HG03575 (cell line): ENCODE measurements at regions not wholly inside any gene's neighbourhood (a gene's known extent, or its start where the extent isn't known, plus 50 kb on each side); places are given as distances from the start of the nearest gene placed in this dataset.
"Not testable (repeated sequence)": the region's sequence is repeated elsewhere in the genome, so short reads cannot be mapped to it uniquely, and the experiment has no call there.

Source experiments
- ATAC-seq: cut with Tn5 transposase; IDR thresholded peaks from one replicate; pipeline ENCODE4 v1.9.1; 2021; ENCODE audit not compliant: unreplicated experiment, insufficient number of reproducible peaks, low FRiP score; ENCODE audit errors: extremely low read depth

DNA sequence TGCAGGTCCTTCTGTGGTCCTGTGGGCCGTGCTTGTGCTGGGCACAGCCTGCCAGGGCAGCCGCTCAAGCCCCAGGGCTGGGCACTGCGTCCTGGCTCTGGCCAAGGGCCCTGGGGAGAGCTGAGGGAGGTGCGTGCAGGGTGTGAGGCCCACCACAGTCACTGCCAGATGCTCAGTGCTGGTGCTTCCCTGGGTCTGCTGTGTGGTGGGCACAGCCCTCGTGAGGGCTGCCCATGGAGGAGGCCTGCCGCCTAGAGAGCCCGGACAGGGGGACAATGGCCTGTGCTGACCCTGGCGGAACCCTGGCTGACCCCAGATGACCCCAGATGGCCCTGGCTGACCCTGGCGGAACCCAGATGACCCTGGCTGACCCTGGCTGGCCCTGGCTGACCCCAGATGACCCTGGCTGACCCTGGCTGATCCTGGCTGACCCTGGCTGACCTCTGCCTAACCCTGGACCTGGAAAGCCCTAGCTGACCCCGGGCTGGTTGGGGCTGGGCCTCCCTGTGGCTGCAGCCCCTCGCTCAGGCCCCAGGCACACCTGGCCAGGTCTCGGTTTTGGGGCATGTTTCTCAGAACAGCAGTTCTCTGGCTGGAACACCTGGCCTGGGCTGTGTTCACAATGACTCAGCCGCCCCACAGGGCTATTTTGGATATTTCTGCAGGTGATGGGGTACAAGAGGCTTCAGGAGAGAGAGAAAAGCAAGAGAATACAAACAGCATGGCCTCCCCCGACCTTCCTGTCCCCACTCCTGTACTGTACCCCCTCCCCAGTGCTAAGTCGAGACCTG, 55.4 kb downstream of the TMEM121 start:
- no peak for ATAC-seq

GRCh38 chr14:105582639-105583038, 56.3 kb downstream of the TMEM121 start:
- ATAC-seq: no peak

GRCh38 chr14:105583914-105584313, 57.5 kb downstream of the TMEM121 start:
- not testable (repeated sequence) for ATAC-seq

DNA sequence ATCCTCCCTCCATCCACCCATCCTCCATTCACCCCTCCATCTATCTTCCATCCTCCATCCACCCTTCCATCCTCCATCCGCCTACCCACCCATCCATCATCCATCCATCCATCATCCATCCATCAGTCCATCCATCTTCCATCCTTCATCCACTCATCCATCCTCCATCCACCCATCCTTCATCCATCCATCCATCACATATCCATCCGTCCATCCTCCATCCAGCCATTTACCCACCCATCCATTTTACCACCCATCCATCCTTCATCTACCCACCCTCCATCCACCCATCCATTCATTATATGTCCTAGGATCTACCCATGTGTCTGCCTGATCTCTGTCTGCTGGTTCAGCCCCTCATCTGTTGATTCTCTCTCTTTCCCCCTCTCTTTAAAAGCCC, 58.9 kb downstream of the TMEM121 start:
- ATAC-seq: not testable (repeated sequence)

- not testable (repeated sequence) for ATAC-seq
These were observed 59.3 kb downstream of the TMEM121 start for GRCh38 chr14:105585722-105586121.

DNA sequence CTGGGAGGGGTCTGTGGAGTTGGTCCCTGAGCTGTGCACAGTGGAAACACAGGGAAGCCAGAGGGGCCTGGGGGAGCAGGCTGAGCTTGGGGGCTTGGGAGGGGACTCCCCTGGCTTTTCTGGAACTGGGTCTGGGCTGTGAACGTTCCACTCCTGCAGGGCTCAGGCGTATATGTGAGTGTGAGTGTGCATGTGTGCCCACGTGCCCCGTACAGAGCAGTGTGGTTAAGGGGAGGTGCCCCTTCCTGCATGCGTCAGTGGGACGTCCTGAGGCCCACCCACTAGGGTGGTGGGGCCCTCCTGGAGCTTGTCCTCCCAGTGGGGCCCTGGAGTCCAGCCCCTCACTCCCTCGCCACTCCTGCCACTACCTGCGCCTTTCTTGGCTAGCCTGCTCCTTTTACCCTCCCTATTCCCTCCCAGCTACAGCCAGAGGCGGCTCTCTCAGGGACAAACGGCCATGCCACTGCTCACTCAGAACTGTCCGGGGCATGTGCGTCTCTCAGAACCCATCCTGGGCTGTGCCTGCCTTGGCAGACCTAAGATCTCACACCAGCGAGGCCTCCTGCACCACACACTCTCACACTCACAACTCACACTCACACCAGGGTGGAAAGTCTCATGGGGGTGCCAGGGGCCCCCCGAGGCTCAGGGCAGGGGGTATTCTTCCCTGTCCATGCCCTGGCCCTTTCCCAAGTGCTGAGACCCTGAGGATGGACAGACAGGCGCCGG, 59.9 kb downstream of the TMEM121 start:
- ATAC-seq: not testable (repeated sequence)

GRCh38 chr14:105587034-105587433, 60.7 kb downstream of the TMEM121 start:
- not testable (repeated sequence) for ATAC-seq

DNA sequence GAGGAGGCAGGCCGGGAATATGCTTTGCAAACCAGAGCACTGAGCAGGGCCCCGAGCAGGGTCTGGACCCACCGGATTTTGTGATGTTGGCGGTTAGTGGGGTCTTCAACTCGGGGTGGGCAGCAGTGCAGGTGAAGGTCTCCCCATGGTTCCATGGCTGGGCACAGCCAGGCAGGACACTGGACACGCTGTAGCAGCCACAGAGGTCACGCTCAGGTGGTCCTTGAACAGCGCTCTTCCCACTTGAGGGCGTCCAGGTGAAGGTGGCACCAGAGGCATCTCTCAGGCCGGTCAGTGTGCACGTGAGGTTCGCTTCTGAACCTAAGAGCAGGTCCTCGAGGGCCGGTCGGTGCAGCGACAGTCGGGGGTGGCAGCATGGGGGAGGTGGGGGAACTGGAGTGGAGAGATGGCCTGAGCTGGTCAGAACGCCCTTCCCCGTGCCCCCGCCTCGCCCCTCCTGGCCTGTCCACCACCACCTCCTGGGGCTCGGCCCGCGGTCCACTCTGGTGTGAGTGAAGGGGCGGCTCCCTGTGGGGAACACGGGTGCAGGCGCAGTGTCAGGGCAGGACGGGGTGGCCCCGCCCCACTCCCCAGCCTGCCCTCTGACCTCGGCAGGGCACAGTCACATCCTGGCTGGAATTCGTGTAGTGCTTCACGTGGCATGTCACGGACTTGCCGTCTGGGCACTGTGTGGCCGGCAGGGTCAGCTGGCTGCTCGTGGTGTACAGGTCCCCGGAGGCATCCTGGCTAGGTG, 61.3 kb downstream of the TMEM121 start:
- not testable (repeated sequence) for ATAC-seq

DNA sequence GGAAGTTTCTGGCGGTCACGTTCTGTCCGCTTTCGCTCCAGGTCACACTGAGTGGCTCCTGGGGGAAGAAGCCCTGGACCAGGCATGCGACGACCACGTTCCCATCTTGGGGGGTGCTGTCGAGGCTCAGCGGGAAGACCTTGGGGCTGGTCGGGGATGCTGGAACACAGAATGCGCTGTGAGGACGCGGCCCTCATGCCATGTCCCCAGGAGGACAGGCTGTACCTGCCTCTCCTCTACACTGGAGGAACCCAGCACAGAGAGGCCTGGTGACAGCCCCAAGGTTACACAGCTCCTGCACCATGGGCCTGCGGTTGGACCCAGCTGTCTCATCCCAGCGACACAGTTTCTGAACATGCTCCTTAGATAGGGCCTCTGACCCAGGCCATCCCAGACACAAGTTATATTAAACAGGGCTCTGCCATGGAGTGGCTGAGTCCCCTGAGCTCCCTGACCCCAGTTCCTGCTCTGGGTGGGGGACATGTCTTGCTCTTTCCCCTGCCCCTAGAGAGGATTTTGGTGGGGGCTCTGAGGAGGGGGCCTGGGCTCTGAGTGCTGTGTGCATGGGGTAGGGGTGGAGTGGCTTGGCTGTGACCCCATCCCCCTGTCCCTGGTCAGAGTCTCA, 62.0 kb downstream of the TMEM121 start:
- no peak for ATAC-seq

DNA sequence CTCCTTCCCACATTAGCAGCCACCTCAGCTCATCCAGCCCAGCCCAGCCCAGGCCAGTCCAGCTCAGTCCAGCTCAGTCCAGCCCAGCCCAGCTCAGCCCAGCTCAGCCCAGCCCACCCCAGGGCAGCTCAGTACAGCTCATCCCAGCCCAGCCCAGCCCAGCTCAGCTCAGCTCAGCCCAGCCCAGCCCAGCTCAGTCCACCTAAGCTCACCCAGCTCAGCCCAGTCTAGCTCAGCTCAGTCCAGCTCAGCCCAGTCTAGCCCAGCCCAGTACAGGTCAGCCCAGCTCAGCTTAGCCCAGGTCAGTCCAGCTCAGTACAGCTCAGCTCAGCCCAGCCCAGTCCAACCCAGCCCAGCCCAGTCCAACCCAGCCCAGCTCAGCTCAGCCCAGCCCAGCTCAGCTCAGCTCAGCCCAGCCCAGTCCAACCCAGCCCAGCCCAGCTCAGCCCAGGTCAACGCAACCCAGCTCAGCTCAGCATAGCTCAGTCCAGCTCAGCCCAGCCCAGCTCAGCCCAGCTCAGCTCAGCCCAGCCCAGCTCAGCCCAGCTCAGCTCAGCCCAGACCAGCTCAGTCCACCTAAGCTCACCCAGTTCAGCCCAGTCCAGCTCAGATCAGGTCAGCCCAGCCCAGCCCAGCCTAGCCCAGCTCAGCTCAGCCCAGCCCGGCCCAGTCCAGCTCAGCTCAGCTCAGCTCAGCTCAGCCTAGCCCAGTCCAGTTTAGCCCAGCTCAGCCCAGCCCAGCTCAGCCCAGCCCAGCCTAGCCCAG, 63.0 kb downstream of the TMEM121 start:
- no peak for ATAC-seq

DNA sequence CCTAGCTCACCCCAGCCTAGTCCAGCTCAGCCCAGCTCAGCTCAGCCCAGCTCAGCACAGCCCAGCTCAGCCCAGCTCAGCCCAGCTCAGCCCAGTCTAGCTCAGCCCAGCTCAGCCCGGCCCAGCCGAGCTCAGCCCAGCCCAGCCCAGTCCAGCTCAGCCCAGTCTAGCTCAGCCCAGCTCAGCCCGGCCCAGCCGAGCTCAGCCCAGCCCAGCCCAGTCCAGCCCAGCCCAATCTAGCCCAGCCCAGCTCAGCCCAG, 63.5 kb downstream of the TMEM121 start:
- ATAC-seq: not testable (repeated sequence)

DNA sequence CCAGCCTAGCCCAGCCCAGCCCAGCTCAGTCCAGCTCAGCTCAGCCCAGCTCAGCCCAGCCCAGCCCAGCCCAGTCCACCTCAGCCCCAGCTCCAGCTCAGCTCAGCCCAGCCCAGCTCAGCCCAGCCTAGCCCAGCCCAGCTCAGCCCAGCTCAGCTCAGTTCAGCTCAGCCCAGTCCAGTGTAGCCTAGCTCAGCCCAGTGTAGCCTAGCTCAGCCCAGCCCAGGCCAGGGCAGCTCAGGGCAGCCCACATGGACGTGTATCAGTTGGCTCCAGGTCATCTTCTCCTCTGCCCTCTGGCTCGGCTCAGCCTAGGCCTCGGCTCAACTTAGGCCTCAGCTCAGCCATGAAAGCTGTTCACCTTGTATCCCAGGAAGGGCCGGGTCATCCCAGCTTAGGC, 64.7 kb downstream of the TMEM121 start:
- no peak for ATAC-seq

DNA sequence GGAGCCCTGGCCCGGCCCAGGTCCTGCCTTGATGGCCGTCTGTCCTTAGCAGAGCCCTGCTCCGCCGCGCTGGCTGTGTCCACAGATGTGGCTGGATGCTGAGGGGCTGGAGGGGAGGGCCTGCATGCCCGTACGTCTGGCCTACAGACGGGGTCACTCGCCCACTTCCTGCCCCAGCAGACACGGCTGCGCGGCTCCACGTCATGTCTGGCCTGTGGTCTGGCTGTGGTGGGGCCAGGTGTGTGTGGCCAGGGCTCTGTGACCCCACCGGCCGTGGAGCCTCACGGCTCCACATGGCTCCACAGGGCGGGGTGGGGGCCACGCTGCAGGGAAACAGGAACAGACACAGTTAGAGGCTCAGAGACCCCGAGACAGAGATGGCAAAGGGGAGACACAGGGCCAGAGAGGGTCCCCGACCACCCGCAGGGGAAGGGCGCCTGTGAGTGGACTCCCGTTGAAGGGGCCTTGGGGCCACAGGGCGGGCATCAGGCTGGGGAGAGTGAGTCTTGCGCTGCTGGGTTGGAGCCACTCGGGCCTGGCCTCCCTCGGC, 65.5 kb downstream of the TMEM121 start:
- not testable (repeated sequence) for ATAC-seq

DNA sequence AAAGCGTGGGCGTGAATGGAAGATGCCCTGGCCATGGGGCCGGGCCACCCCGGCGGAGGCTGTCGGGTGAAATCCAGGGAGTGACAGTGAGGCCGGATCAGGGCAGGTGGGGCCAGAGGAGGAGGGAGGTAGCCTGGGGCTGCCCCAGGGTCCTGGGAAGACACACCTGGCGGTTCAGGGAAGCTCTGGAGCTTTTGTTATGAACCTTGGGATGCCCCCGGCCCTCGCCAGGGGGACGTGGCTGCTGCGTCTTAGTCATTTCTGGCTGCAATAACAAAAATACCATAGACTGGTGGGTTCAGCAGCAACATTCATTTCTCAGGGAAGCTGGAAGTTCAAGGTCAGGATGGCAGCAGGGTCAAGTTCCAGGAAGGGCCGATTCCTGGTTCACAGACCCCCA, 66.3 kb downstream of the TMEM121 start:
- ATAC-seq: not testable (repeated sequence)

- ATAC-seq: not testable (repeated sequence)
These were observed 69.0 kb downstream of the TMEM121 start for GRCh38 chr14:105595346-105595745.

GRCh38 chr14:105596374-105596773, 70.0 kb downstream of the TMEM121 start:
- ATAC-seq: not testable (repeated sequence)

GRCh38 chr14:105598040-105598763, 71.8 kb downstream of the TMEM121 start:
- not testable (repeated sequence) for ATAC-seq
